ENCODE measurements at regions not wholly inside any gene's neighbourhood (a gene's known extent, or its start where the extent isn't known, plus 50 kb on each side); places are given as distances from the start of the nearest gene placed in this dataset.
A peak's percentile ranks its signal among the peaks of the same experiment; 100 is the strongest.

DNA sequence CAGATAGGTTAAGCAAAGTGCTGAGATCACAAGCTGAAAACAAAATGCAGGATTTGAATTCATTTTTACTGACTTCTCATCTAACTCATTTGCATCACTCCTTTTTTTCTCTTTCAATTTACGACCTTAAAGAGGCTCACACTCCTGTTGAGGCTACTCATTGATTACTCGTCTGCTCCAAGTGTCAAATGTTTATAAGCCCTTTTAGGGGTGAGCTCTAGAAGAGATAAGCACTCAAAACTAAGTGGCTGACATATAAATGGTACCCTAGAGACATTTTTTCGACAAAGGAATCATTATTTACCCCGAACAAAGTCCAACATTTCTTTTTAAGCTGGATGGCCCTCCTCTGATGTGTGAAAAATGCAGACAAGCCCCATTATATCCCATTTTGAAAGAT lies 483.1 kb downstream of the MAT2B start:
- Mint-ChIP-seq H3K36me3 (no peaks in the 10 kb centered on the region), H3K4me3 (no peak overlapping the region), H3K9me3 (no peaks in the 10 kb centered on the region), H3K4me1 (no peaks in the 10 kb centered on the region), H3K27me3 (ENCODE audit: low read depth in 3 of 3) (peaks cover 0 to 4% (median under 1%) of the 10 kb centered on the region in 3 donors), H3K27ac (no peak overlapping the region)
- Histone ChIP-seq H3K4me1 (ENCODE audit: control insufficient read depth in 1 of 2, insufficient read depth in 2 of 2, low read length in 2 of 2) (no peaks in the 10 kb centered on the region), H3K9me3 (replicated peaks in 1 of 2; ENCODE audit: control insufficient read depth in 1 of 2, insufficient read depth in 1 of 2, low read length in 2 of 2) (no peaks in the 10 kb centered on the region), H3K9ac (ENCODE audit: insufficient read depth, low read length, poor library complexity, severe bottlenecking) (no peak overlapping the region), H2AFZ (ENCODE audit: insufficient read depth, low read depth, low read length, poor library complexity, severe bottlenecking) (no peak overlapping the region), H3K27ac (ENCODE audit: low read depth in 1 of 2, low read length in 2 of 2) (no peak overlapping the region), H3K27me3 (ENCODE audit: control insufficient read depth in 2 of 2, insufficient read depth in 2 of 2, low read length in 2 of 2) (no peaks in the 10 kb centered on the region), H3K4me2 (replicated peaks; ENCODE audit: extremely low read depth, low read length, poor library complexity, severe bottlenecking) (no peak overlapping the region), H3K79me2 (ENCODE audit: insufficient read depth, low read length) (no peaks in the 10 kb centered on the region), H3K36me3 (replicated peaks in 1 of 2; ENCODE audit: control insufficient read depth in 1 of 2, insufficient read depth in 2 of 2, low read length in 2 of 2) (no peaks in the 10 kb centered on the region), H4K20me1 (ENCODE audit: insufficient read depth, low read length) (no peaks in the 10 kb centered on the region), H3K4me3 (replicated peaks in 1 of 3; ENCODE audit: low read depth in 2 of 3, low read length in 3 of 3) (no peak overlapping the region)
- no peak for TF ChIP-seq CTCF (IDR thresholded peaks at IDR 0.05)
- 83% methylated on average over 1 of the region's 4 CpGs for WGBS (ENCODE audit: insufficient coverage)
- DNase-seq: no peak
- intact Hi-C loops (cut with micrococcal nuclease): no loop called here

DNA sequence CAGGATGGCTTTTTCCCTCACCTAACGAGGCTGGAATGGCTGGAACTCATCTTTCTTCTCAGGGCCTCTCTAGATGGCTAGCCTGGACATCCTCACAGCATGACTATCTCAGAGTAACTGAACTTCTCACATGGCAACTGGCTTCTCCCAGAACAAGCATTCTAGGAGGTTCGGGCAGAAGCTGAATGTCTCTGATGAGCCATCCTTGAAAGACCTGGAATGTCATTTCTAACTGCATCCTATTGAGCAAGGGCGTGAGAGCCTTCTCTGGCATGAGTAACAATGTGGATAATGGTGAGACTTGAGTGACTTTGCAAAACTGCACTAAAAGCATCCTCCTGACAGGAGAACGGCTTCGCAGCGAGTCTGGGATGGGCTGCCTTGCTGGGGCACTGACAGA lies 487.7 kb downstream of the MAT2B start:
- H3K4me3 Mint-ChIP-seq: no peak overlapping the region

More for the DNA sequence above, 487.7 kb downstream of the MAT2B start:
- H3K4me2 ChIP-seq (replicated peaks; ENCODE audit: extremely low read depth, low read length, poor library complexity, severe bottlenecking): no peak overlapping the region
- no peak overlapping the region for H3K27ac ChIP-seq (ENCODE audit: low read depth in 1 of 2, low read length in 2 of 2)
- Mint-ChIP-seq H3K27ac (peak overlapping the region in 1 of 7 donors; percentile 68), H3K9me3 (peaks cover 0 to 5% (median 2%) of the 10 kb centered on the region in 7 donors), H3K4me1 (no peaks in the 10 kb centered on the region), H3K27me3 (ENCODE audit: low read depth in 3 of 3) (peaks cover 0 to 4% (median 0%) of the 10 kb centered on the region in 3 donors), H3K36me3 (no peaks in the 10 kb centered on the region)
- no peaks in the 10 kb centered on the region for H3K9me3 ChIP-seq (replicated peaks in 1 of 2; ENCODE audit: control insufficient read depth in 1 of 2, insufficient read depth in 1 of 2, low read length in 2 of 2)
- H2AFZ ChIP-seq (ENCODE audit: insufficient read depth, low read depth, low read length, poor library complexity, severe bottlenecking): no peak overlapping the region
- H4K20me1 ChIP-seq (ENCODE audit: insufficient read depth, low read length): no peaks in the 10 kb centered on the region
- H3K79me2 ChIP-seq (ENCODE audit: insufficient read depth, low read length): no peaks in the 10 kb centered on the region
- 84% methylated on average over 4 of the region's 6 CpGs for WGBS (ENCODE audit: insufficient coverage)
- H3K9ac ChIP-seq (ENCODE audit: insufficient read depth, low read length, poor library complexity, severe bottlenecking): no peak overlapping the region
- TF ChIP-seq CTCF (IDR thresholded peaks at IDR 0.05): no peak
- H3K36me3 ChIP-seq (replicated peaks in 1 of 2; ENCODE audit: control insufficient read depth in 1 of 2, insufficient read depth in 2 of 2, low read length in 2 of 2): no peaks in the 10 kb centered on the region
- no peak for DNase-seq
- no peak overlapping the region for H3K4me3 ChIP-seq (replicated peaks in 1 of 3; ENCODE audit: low read depth in 2 of 3, low read length in 3 of 3)
- H3K27me3 ChIP-seq (ENCODE audit: control insufficient read depth in 2 of 2, insufficient read depth in 2 of 2, low read length in 2 of 2): no peaks in the 10 kb centered on the region
- intact Hi-C loops (cut with micrococcal nuclease): no loop called here
- H3K4me1 ChIP-seq (ENCODE audit: control insufficient read depth in 1 of 2, insufficient read depth in 2 of 2, low read length in 2 of 2): no peaks in the 10 kb centered on the region

Data from CD14-positive monocyte (primary cell).